ENCODE measurements at regions not wholly inside any gene's neighbourhood (a gene's known extent, or its start where the extent isn't known, plus 50 kb on each side); places are given as distances from the start of the nearest gene placed in this dataset.

DNA sequence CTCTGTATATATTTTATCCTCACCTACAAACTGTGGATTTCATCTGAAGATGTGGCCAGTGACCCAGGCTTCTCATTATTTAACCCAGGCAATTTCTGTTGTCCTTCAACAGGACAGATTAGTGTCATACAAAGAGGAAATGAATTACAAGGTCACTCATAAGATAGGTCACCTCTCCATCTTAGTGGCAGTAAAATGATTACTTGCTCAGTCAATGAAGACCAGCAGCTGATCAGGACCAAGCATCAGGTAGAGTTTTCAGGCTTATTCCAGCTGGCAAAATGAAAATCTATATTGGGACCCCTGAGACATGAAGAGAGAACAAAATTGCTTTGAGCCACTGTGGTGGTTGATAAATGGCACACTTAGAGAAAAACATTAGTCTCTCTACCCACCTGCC, 135.2 kb upstream of the PRDM9 start:
- TF ChIP-seq, protein P1, sequence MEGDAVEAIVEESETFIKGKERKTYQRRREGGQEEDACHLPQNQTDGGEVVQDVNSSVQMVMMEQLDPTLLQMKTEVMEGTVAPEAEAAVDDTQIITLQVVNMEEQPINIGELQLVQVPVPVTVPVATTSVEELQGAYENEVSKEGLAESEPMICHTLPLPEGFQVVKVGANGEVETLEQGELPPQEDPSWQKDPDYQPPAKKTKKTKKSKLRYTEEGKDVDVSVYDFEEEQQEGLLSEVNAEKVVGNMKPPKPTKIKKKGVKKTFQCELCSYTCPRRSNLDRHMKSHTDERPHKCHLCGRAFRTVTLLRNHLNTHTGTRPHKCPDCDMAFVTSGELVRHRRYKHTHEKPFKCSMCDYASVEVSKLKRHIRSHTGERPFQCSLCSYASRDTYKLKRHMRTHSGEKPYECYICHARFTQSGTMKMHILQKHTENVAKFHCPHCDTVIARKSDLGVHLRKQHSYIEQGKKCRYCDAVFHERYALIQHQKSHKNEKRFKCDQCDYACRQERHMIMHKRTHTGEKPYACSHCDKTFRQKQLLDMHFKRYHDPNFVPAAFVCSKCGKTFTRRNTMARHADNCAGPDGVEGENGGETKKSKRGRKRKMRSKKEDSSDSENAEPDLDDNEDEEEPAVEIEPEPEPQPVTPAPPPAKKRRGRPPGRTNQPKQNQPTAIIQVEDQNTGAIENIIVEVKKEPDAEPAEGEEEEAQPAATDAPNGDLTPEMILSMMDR (IDR thresholded peaks at IDR 0.05; ENCODE audit: poor library complexity) = no peak
- no peak for TF ChIP-seq EZH2phosphoT487 (IDR thresholded peaks at IDR 0.05; ENCODE audit: low read depth, severe bottlenecking, unreplicated experiment)
- no peak for TF ChIP-seq EZH2 (IDR thresholded peaks at IDR 0.05; ENCODE audit: borderline replicate concordance)
- Histone ChIP-seq H3K9me3 (ENCODE audit: low read depth) (no peaks in the 10 kb centered on the region), H3K4me2 (no peak overlapping the region), H3K79me2 (no peaks in the 10 kb centered on the region), H2AFZ (no peak overlapping the region), H3K27me3 (no peaks in the 10 kb centered on the region), H3K27ac (no peak overlapping the region), H3K36me3 (replicated peaks; ENCODE audit: insufficient read depth, low read depth) (no peaks in the 10 kb centered on the region), H3K4me3 (no peak overlapping the region), H3K4me1 (ENCODE audit: insufficient read depth) (no peaks in the 10 kb centered on the region), H3K9me2 (replicated peaks; ENCODE audit: insufficient read depth) (no peaks in the 10 kb centered on the region), H4K20me1 (ENCODE audit: insufficient read depth, poor library complexity, severe bottlenecking) (no peaks in the 10 kb centered on the region)
- DNase-seq (ENCODE audit: low spot score) = no peak

DNA sequence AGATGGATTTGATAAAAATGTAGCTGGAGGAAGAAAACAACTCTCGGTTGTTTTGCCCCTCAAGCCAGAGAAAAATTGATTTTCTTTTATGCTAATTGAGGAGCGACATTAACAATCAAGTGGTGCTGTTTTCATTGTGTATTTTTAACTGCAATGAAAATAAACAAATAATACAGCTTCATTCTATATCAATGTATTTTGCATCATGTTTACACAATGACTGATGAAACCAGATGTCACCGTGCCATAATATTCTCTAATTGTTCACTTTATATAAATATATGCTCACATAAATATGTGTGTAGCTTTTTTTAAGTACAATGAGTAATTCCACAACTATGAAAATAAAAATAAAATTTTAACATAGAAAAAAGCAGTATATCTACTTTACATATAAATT, 139.0 kb upstream of the PRDM9 start:
- H4K20me1 ChIP-seq (ENCODE audit: insufficient read depth, poor library complexity, severe bottlenecking) = no peaks in the 10 kb centered on the region
- no peaks in the 10 kb centered on the region for H3K36me3 ChIP-seq (replicated peaks; ENCODE audit: insufficient read depth, low read depth)
- H3K9me2 ChIP-seq (replicated peaks; ENCODE audit: insufficient read depth) = no peaks in the 10 kb centered on the region
- no peak overlapping the region for H3K27ac ChIP-seq
- no peak for TF ChIP-seq EZH2 (IDR thresholded peaks at IDR 0.05; ENCODE audit: borderline replicate concordance)
- TF ChIP-seq, protein P1 (IDR thresholded peaks at IDR 0.05; ENCODE audit: poor library complexity) = no peak
- TF ChIP-seq EZH2phosphoT487 (IDR thresholded peaks at IDR 0.05; ENCODE audit: low read depth, severe bottlenecking, unreplicated experiment) = no peak
- H3K4me3 ChIP-seq = no peak overlapping the region
- no peaks in the 10 kb centered on the region for H3K9me3 ChIP-seq (ENCODE audit: low read depth)
- WGBS (ENCODE audit: low lambda C conversion rate, missing lambda C conversion rate) = 47% methylated on average over 3 of the region's 3 CpGs
- no peaks in the 10 kb centered on the region for H3K4me1 ChIP-seq (ENCODE audit: insufficient read depth)
- H3K79me2 ChIP-seq = no peaks in the 10 kb centered on the region
- no peak overlapping the region for H2AFZ ChIP-seq
- no peak for DNase-seq (ENCODE audit: low spot score)
- H3K27me3 ChIP-seq = no peaks in the 10 kb centered on the region
- no peak overlapping the region for H3K4me2 ChIP-seq

GRCh38 chr5:23367874-23368273, 139.5 kb upstream of the PRDM9 start:
- no peak overlapping the region for H3K4me3 ChIP-seq
- no peaks in the 10 kb centered on the region for H3K79me2 ChIP-seq
- no peaks in the 10 kb centered on the region for H3K9me2 ChIP-seq (replicated peaks; ENCODE audit: insufficient read depth)
- H3K9me3 ChIP-seq (ENCODE audit: low read depth) = no peaks in the 10 kb centered on the region
- H3K27me3 ChIP-seq = no peaks in the 10 kb centered on the region
- TF ChIP-seq EZH2 (IDR thresholded peaks at IDR 0.05; ENCODE audit: borderline replicate concordance) (no peak), EZH2phosphoT487 (IDR thresholded peaks at IDR 0.05; ENCODE audit: low read depth, severe bottlenecking, unreplicated experiment) (no peak)
- TF ChIP-seq, protein P1 (IDR thresholded peaks at IDR 0.05; ENCODE audit: poor library complexity) = no peak
- H2AFZ ChIP-seq = no peak overlapping the region
- H3K4me2 ChIP-seq = no peak overlapping the region
- DNase-seq (ENCODE audit: low spot score) = no peak
- H4K20me1 ChIP-seq (ENCODE audit: insufficient read depth, poor library complexity, severe bottlenecking) = no peaks in the 10 kb centered on the region
- 63% methylated on average over 1 of the region's 1 CpG for WGBS (ENCODE audit: low lambda C conversion rate, missing lambda C conversion rate)
- H3K36me3 ChIP-seq (replicated peaks; ENCODE audit: insufficient read depth, low read depth) = no peaks in the 10 kb centered on the region
- H3K27ac ChIP-seq = no peak overlapping the region
- no peaks in the 10 kb centered on the region for H3K4me1 ChIP-seq (ENCODE audit: insufficient read depth)

DNA sequence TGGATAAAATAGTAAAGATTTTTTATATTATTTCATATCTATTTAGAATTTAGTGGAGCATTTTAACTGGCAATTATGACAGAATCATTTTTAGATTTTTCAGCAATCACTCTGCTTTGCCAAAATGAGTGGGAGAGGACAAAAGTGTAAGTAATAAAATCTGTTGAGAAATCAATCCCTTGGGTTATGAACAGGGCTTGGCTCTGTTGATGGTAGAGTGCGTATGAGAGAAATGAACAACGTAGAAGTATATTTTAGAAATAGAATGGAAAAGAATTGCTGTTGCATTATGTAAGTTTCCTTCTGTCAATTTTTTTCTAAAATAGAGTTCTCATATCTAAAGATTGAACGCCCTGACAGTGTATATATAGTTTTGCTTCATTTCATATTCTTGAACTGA, 154.1 kb upstream of the PRDM9 start:
- Histone ChIP-seq H3K4me3 (no peak overlapping the region), H3K9me3 (ENCODE audit: low read depth) (no peaks in the 10 kb centered on the region), H3K4me1 (ENCODE audit: insufficient read depth) (no peaks in the 10 kb centered on the region), H3K27ac (no peak overlapping the region), H4K20me1 (ENCODE audit: insufficient read depth, poor library complexity, severe bottlenecking) (no peaks in the 10 kb centered on the region), H3K36me3 (replicated peaks; ENCODE audit: insufficient read depth, low read depth) (no peaks in the 10 kb centered on the region), H2AFZ (no peak overlapping the region), H3K27me3 (no peaks in the 10 kb centered on the region), H3K9me2 (replicated peaks; ENCODE audit: insufficient read depth) (no peaks in the 10 kb centered on the region), H3K4me2 (no peak overlapping the region), H3K79me2 (no peaks in the 10 kb centered on the region)
- 98% methylated on average over 3 of the region's 3 CpGs for WGBS (ENCODE audit: low lambda C conversion rate, missing lambda C conversion rate)
- TF ChIP-seq EZH2phosphoT487 (IDR thresholded peaks at IDR 0.05; ENCODE audit: low read depth, severe bottlenecking, unreplicated experiment) (no peak), EZH2 (IDR thresholded peaks at IDR 0.05; ENCODE audit: borderline replicate concordance) (no peak)
- TF ChIP-seq, protein P1 (IDR thresholded peaks at IDR 0.05; ENCODE audit: poor library complexity) = no peak
- DNase-seq (ENCODE audit: low spot score) = no peak

All from hepatocyte (in vitro differentiated cells).